GM19238 (cell line): ENCODE measurements at regions not wholly inside any gene's neighbourhood (a gene's known extent, or its start where the extent isn't known, plus 50 kb on each side); places are given as distances from the start of the nearest gene placed in this dataset.
"Not testable (repeated sequence)": the region's sequence is repeated elsewhere in the genome, so short reads cannot be mapped to it uniquely, and the experiment has no call there.

Source experiments
- DNase-seq: peaks from one replicate; pipeline ENCODE4 v3.0.0; 2011; ENCODE audit warnings: low spot score; ENCODE audit not compliant: insufficient read length

DNA sequence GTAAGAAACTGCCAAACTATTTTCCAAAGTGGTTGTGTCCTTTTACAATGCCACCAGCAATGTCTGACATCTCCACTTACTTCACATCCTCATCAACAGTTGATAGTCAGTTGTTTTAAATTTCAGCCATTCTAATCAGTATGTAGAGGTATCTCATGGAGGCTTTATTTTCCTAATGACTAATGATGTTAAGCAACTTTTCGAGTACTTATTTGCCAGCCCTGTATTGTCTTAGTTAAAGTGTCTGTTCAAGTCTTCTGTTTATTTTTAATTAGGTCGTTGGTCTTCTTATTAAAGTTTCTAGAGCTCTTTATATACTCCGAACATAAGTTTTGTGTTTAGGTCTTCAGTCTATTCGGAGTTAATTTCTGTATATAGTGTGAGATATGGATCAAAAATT, 54.9 kb upstream of the NBPF12 start:
- not testable (repeated sequence) for DNase-seq

DNA sequence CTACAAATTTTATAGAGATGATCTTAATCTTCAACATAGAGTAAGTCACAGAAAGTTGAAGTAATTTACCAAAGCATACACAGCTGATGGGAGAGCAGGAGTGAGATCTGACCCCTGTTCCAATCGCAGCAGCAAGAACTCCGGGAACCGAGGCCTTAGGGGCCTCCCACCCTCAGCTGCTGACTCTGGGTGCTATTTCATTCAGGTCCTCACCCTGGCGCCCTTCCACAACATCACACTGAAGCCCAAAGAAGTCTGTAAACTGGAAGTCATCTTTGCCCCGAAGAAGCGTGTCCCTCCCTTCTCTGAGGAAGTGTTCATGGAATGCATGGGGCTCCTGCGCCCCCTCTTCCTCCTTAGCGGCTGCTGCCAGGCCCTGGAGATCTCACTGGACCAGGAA, 57.0 kb upstream of the NBPF12 start:
- not testable (repeated sequence) for DNase-seq

DNA sequence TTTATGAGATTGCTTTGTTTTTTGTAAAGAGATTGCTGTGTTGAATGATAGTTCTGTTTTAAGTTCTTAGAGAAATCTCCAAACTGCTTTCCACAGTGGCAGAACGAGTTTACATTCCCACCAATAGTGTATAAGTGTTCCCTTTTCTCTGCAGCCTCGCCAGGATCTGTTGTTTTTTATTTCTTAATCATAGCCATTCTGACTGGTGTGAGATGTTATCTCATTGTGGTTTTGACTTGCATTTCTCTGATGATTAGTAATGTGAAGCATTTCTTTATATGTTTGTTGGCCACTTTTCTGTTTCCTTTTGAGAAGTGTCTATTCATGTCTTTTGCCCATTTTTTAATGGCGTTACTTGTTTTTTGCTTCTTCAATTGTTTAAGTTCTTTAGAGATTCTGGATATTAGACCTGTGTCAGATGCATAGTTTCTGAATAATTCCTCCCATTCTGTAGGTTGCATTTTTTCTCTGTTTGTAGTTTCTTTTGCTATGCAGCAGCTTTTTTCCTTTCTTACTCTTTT, 74.3 kb upstream of the NBPF12 start:
- DNase-seq = not testable (repeated sequence)

DNA sequence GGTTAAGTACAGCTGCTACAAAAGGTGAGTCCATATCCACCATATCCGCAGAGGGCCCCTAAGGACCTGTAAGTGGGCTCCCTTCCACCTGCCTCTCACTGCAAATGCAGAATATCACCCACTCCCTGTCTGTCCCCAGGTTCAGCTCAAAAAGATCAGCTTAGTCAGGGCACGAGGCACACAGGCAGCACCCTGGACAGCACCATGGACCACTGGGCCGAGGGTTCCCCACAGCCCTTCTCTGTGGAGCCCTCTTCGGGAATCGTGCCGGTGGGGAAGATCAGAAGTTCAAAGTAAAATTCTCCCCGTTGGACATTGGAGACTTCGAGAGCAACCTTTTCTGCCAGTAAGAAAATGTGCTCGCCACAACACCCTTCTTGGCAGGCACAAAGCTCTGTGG, 85.0 kb upstream of the NBPF12 start:
- DNase-seq = not testable (repeated sequence)

DNA sequence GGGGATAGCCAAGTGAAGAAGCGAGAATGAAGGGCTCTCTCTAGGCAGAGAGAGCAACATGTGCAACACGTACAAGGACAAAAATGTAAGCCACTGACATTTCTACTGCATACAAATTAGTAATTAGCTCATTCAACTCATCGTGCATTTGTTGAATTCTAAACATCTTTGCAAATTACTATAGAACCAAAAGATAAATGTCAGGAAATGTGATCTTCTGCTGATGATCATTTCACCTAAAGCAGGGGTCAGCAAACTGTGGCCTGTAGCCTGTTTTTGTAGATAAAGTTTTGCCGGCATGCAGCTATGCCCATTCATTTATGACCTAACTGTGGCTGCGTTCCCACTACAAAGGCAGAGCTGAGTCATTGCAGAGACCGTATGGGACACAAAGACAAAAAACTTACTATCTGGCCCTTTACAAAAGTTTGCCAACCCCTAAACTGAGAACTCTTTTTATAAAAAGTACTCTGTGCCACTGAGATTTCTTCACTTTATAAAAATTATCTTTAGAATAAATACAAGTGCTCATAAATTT, 87.7 kb upstream of the NBPF12 start:
- DNase-seq = not testable (repeated sequence)

DNA sequence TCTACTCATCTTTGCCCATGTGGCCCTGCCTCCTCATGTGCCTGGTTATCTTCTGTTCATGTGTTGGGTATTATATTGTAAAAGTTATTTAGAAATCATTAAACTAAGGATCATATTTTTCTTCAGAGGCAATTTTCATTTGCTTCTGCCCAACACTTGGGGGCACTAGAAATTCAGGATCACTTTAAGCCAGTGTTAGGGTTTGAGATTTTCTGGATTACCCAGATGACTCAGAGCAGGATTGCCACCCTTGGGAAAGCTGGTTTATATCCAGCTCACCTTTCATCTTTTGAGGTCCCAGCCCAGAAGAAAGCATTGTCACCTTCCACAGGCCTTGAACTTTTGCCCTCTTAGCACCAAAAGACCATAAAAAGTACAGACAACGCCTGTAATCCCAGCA, 99.4 kb upstream of the NBPF12 start:
- not testable (repeated sequence) for DNase-seq

DNA sequence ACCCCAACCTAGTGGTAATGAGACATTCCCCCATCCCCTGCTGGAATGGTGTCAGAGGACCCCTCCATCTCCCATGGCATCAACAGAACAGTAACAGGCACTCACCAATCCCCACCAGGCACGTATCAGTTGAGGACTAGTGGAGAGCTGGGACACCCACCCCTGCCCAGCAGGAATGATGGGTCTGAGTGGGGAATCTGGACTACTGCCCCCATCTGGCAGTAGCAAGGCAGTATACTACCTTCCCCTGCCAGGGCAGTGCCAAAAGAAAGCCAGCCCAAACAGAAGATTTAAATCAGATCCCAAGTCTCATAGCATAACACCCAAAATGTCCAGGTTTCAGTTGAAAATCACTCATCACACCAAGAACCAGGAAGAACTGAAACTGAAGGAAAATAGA, 111.2 kb upstream of the NBPF12 start:
- not testable (repeated sequence) for DNase-seq

DNA sequence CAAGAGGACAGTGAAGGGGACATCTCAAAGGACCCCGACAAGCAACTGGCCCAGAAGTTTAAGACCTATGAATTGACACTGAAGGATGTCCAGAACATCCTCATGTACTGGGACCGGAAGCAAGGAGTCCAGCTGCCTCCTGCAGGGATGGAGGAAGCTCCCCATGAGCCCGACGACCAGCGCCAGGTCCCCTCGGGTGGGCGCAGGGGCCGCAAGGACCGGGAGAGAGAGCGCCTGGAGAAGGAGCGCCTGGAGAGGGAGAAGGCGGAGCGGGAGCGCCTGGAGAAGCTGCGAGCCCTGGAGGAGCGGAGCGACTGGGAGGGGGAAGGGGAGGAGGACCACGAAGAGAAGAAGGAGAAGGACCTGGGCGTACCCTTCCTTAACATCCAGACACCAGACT, 143.9 kb upstream of the NBPF12 start:
- DNase-seq = not testable (repeated sequence)

DNA sequence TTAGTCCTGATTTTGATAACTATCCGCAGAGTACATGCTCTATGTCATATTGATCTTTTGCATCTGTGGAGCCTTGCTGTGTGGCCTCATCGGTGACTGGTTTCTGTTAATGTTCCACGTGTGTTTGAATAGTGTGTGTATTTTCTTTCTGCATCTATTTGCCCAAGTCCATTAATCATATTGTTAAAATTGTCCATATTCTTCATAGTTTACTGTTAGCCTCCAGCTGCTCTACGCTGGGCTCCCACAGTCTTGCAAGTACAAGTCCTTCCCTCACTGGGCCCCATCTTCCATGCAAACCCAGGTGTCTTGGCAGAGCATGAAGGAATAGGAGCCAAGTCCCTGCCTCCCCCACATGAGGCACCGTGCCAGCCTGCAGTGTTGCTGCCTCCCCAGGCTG, 145.4 kb upstream of the NBPF12 start:
- DNase-seq = not testable (repeated sequence)

DNA sequence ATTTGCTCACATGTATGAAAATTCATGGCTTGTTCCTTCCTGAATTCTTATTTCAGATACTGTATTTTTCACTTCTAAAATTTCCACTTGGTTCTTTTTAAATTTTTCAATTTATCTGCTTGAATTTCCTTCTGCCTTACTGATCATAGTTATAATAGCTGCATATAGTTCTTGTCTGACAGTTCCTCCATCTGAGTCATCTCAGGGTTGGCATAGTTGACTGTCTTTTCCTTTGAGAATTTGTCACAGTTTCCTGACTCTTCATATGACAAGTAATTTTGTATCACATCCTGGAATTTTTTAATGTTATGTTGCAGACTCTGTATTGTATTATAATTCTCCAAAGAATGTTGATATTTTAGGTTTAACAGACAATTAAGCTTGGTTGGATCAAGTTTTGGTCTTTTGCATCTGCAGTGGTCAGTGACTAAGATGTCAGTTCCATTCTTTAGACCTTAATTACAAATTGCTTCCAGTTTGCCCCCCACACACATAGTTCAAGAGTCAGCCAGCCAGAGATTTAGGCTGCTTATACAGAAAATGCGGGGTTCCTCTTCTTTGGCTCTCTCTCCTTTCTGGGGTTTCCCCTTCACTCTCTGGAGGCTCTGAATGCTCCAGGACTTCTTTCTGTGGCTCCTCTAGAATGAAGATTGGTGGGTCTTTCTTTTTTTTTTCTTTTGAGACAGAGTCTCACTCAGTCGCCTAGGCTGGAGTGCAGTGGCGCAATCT, 153.7 kb upstream of the NBPF12 start:
- DNase-seq = not testable (repeated sequence)

DNA sequence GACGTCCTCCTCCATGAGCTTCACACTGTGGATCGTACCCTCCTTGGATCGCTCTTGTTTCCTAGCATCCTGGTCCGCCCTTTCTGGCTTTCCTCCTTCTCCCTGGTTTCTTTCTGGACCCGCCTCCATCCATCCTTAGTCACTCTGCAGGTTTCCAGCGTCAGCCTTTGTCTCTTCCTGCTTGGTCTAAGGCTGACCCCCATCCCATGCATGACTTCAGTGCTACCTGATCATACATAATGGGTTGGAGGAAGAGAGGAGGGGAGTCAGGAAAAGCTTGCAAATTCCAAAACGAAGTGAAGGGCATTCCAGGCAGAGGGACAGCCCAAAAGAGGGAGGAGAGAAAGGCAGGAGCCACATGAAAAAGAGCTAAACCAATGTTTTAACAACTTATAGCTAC, 156.9 kb upstream of the NBPF12 start:
- not testable (repeated sequence) for DNase-seq

DNA sequence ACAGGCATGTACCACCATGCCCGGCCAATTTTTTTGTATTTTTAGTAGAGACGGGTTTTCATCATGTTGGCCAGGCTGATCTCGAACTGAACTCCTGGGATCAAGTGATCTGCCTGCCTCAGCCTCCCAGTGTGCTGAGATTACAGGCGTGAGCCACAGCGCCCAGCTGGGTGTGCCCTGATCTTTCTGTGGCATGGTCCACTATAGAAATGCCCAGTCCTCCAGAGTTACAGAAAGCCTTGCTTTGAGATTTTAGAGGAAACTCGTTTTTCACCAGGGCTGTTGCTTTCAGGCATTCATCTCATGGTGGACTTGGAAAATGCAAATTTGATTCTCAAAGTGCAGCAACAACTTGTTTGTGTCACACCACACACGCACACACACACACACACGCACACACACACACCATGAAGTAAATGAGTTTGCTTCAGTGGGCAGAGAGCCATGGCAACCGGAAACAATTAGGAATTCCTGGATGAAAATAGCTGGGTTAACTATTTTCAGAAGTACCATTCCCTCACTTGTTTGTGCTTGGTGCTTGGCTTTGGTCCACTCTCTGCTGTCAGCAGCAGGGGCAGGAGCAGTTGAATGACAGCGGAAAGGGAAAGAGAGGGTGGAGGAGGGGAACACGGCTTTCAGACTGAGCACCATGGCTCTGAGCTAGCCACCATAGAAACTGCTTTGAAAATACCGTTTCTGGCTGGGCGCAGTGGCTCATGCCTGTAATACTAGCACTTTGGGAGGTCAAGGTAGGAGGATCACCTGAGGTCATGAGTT, 160.1 kb upstream of the NBPF12 start:
- not testable (repeated sequence) for DNase-seq

DNA sequence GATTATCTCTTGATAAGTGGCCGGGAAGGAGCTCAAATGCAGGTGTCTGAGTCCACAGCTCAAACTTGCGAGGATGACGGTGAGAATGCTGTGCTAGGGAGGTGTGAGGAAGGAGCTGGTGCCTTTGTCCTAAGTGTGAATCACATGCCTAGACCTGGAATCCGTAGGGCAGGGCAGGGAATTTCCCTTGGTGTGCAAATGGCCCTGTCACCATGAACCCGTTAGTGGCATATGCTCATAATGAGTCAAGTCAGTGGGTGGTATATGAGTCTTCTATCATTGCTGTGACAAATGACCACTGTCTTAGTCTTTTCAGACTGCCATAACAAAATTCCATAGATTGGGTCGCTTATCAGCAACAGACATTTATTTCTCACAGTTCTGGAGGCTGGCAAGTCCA, 163.1 kb upstream of the NBPF12 start:
- not testable (repeated sequence) for DNase-seq

DNA sequence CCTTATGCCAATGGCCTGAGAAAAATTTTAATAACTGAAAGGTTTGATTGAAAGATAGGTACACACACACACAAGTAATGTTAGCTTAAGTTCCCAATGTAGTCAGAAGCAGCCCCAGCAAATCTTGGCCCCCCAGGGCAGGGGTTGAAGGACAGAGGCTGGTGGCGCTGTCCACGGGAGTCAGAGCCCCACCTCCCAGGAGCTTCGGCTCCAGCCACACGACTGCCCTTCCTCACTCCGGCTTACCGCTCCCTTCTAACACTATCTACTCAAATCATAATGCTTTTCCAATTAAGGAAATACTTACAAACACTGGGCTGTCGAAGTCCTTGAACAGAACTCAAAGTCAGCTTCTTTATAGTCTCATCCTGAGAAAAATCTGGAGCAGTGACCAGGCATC, 163.9 kb upstream of the NBPF12 start:
- not testable (repeated sequence) for DNase-seq

DNA sequence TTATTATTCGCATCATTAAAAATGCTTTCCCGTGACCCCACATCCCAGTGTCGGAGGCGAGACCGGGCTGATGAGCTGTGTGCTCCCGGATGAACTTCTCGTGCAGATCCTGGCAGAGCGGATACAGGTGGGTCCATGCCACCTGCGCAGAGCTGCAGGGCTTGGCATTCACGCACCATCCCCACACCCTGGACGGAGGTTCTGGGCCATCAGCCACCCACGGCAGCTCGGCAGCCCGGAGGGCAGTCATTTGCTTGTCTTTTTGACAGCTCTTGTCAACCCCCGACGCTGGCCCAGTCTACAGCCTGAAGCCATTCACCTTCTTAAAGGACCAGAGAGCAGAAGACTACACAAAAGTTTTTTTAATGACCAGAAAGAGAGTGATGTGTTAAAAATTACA, 166.7 kb upstream of the NBPF12 start:
- not testable (repeated sequence) for DNase-seq

DNA sequence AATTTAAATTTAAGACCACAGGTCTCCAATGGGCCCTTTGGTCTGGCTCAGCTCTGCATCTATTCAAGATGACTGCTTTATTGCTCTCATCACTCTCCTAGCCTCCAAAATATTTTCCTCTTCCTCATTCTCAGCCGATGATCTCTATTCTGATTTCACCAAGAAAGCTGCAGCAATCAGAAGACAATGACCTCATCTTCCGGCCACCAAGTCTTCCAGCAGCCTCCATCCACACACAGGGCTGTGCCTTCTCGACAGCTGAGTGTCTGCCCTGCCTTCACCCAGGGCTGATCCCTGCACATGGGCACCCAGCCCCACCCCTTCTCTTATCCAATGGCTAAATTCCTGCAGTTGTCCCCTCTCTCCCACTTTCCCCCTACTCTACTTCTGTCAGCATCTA, 167.1 kb upstream of the NBPF12 start:
- not testable (repeated sequence) for DNase-seq

DNA sequence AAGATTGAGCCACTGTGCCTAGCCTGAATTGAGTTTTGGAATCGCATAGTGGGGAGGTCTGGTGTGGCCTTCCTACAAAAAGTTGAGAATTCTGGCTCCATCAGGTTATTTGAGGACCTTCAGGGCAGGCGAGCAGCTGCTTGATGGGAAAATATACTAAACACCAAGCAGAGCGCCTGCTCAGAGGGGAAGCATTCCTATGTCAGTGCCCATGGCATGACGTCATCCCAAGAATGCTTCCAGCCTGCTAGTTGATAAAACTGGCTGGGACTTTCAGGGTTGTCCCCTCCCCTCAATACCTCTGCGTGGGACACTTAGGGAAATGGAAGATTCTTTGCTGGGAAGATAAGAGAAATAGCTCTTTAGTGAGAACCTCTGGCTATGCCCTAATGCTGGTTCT, 174.9 kb upstream of the NBPF12 start:
- DNase-seq = not testable (repeated sequence)

DNA sequence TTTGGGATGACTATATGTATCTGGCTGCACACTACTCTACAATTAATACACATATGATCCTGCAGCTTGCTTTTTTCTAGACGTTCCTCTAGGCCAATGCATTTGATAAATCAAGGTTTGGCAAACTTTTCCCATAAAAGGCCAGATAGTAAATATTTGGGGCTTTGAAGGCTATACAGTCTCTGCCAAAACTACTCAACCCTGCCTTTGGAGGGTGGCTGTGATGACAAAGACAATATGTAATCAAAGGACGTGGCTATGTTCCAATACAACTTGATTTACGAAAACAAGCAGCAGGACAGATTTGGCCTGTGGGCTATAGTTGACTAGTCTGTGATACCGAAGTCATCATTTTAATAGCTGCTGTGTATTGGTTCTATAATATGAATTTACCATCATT, 181.3 kb upstream of the NBPF12 start:
- DNase-seq = not testable (repeated sequence)

DNA sequence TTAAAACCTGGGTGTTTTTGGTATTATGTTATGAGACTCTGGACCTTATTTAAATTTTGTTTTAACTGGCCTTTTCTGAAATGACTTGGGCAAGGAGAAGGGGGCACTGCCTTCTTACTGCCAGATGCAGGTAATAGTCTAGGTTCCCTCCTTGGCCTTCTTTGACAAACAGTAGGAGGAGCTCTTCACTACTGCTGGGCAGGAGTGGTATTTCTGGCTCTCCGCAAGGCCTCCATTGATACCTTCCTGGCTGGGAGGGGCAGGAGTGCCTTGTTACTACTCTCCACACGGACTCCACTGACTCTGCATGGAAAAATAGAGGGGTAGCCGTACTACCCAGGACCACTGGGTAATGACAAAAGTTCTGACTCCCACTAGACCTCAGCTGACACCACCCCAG, 189.4 kb upstream of the NBPF12 start:
- DNase-seq = not testable (repeated sequence)

DNA sequence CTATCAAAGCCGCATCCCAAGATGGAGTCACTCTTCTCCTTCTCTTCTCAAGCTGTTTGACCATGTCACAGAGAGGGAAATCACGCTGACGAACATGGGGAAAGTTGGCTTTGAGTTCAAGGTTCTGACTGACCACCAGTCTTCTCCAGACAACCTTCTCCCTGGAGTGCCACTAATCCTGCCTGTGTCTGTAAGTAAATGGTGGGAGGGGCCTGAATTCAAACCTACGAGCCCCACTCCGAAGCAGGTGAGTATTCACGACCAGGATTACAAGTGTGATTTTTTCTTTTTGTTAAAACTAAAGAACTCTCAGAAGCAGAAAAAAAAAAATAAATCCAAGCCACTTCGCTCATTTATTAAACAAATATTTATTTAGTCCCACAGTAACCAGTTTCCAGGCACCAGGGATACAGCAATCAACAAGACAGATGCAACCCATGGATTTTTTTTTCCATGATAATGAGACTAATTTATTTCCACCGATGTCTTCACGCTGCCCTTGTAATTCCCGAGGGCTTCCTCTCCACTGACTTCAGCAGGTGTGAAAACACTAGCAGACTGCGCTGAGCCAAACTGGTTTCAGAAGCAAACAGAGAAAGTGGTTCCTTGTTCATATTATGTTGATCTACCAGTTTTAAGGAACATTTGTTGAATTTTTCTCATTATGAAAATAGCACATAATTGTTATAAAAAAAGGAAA, 206.0 kb upstream of the NBPF12 start:
- DNase-seq = not testable (repeated sequence)

DNA sequence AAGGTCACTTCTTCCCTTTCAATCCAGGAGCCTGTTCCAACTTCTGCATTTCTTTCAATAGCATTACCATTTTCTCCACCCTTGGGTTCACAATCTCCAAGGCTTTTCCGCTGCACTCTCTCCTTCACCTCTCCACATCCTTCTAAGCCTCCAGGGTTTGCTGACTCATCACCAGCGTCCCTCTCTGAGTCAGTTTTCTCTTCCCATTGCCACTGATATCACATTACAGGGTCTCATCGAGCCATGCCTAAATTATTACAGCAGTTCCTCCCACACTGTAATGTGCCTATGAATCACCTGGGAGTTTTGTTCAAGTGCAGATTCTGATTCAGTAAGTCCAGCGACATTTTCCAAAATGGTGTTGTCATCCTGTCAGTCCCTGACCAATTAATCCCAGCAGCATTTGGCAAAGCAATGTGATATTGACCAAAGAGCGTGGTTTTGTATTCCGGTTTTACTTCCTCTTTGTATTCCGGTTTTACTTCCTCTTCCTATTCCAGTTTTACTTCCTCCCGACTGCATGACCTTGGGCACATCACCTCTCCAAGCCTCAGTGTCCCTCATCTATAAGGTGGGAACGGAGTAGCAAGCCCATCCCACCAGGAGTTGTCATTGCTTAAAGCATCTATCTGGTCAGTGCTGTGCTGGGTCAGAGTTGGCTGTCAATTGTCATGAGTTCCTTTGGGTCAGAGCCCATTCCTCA, 208.3 kb upstream of the NBPF12 start:
- not testable (repeated sequence) for DNase-seq
